ENCODE measurements at regions not wholly inside any gene's neighbourhood (a gene's known extent, or its start where the extent isn't known, plus 50 kb on each side); places are given as distances from the start of the nearest gene placed in this dataset.

DNA sequence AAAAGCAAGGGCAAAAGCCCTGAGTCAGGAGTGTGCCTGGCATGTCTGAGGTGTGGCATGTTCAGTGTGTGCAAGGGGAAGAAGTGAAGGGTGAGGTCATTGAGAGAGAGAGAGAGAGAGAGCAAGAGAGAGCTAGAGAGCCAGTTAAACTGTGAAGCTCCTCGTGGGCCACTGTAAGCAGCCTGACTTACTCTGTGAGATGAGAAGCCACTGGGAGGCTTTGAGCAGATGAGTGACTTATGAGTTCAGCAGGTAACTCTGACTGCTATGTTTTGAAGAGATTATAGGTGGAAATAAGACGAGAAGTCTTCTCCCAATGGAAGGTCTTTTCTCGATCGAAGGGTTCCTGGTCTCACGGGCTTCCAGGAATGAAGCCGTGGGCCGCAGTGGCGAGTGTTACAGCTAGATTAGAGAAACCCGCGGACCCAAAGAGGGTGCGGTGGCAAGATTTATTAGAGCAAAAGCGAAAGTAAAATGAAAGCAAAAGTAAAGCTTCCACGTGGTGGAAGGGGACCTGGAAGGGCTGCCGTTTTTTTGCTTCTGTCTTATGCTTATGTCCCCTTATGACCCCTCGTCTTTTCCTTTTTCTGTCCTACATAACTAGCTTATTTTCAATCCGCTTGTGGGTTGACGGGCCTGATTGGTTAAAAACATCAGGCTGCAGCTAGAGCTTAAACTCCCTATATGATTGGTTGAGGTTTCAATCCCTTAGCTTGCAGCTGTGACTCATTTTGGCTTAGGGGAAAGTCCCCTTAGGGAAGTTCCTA is 323.1 kb upstream of the FAM78B start:
- TF ChIP-seq POLR2A (IDR thresholded peaks at IDR 0.05): no peak
- no peak for TF ChIP-seq CTCF (IDR thresholded peaks at IDR 0.05)
- TF ChIP-seq POLR2AphosphoS5 (IDR thresholded peaks at IDR 0.05): no peak
